ENCODE measurements at regions not wholly inside any gene's neighbourhood (a gene's known extent, or its start where the extent isn't known, plus 50 kb on each side); places are given as distances from the start of the nearest gene placed in this dataset.
"Not testable (repeated sequence)": the region's sequence is repeated elsewhere in the genome, so short reads cannot be mapped to it uniquely, and the experiment has no call there.

GRCh38 chr16:9014389-9014788, 50.7 kb upstream of the USP7 start:
- DNase-seq (ENCODE audit: low spot score) = no peak

GRCh38 chr16:9015489-9015888, 51.8 kb upstream of the USP7 start:
- no peak for DNase-seq (ENCODE audit: low spot score)

GRCh38 chr16:9016005-9016404, 52.3 kb upstream of the USP7 start:
- DNase-seq (ENCODE audit: low spot score) = not testable (repeated sequence)

- no peak for DNase-seq (ENCODE audit: low spot score)
Measured at GRCh38 chr16:9016824-9017223, 53.1 kb upstream of the USP7 start.

- no peak for DNase-seq (ENCODE audit: low spot score)
Measured at GRCh38 chr16:9027070-9027799, 63.5 kb upstream of the USP7 start.

GRCh38 chr16:9028491-9028890, 63.0 kb upstream of the HAPSTR1 start:
- DNase-seq (ENCODE audit: low spot score) = not testable (repeated sequence)

GRCh38 chr16:9031107-9031506, 60.3 kb upstream of the HAPSTR1 start:
- no peak for DNase-seq (ENCODE audit: low spot score)

GRCh38 chr16:9033125-9033830, 58.2 kb upstream of the HAPSTR1 start:
- DNase-seq (ENCODE audit: low spot score) = peak; percentile 80

- DNase-seq (ENCODE audit: low spot score) = no peak
Measured at GRCh38 chr16:9034056-9034455, 57.4 kb upstream of the HAPSTR1 start.

GRCh38 chr16:9035996-9036395, 55.4 kb upstream of the HAPSTR1 start:
- no peak for DNase-seq (ENCODE audit: low spot score)

- no peak for DNase-seq (ENCODE audit: low spot score)
Measured at GRCh38 chr16:9039210-9039609, 52.2 kb upstream of the HAPSTR1 start.

- no peak for DNase-seq (ENCODE audit: low spot score)
Measured at GRCh38 chr16:9040800-9041412, 50.5 kb upstream of the HAPSTR1 start.

All from GM03348 (cell line).